ENCODE measurements at regions not wholly inside any gene's neighbourhood (a gene's known extent, or its start where the extent isn't known, plus 50 kb on each side); places are given as distances from the start of the nearest gene placed in this dataset.

DNA sequence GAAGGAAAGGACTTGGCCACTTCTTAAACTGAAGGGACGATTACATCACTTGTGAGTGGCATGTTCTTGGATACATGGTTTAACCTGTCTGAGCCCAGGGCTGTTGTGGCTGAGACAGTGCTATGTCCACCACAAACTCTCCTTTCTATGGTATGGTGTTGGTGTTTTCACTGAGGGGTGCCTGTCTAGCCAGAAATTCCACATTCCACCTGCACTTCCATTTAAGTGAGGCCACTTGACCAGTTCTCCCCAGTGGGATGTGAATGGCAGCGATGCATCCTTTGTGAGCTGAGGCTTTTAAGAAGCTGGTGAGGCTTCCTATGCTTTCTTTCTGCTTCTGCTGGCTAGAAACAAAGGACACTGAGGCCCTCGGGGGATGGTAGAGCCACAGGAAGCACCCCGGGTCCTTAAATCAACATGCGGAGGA is 151.4 kb upstream of the CHD6 start:
- Histone ChIP-seq H3K27ac (ENCODE audit: low read depth, low read length) (no peak overlapping the region), H3K36me3 (ENCODE audit: insufficient read depth, low read length) (no peaks in the 10 kb centered on the region), H4K20me1 (ENCODE audit: insufficient read depth, low read length) (no peaks in the 10 kb centered on the region), H3K4me2 (ENCODE audit: insufficient read depth, low read length) (no peak overlapping the region), H3K27me3 (ENCODE audit: insufficient read depth, low read length) (no peaks in the 10 kb centered on the region), H3K4me1 (ENCODE audit: insufficient read depth, low read length) (no peaks in the 10 kb centered on the region), H2AFZ (ENCODE audit: low read length) (no peak overlapping the region), H3K79me2 (ENCODE audit: insufficient read depth, low read length) (no peaks in the 10 kb centered on the region), H3K4me3 (ENCODE audit: insufficient read depth, low read length) (no peak overlapping the region), H3K9me3 (ENCODE audit: low read depth, low read length) (no peaks in the 10 kb centered on the region)
- TF ChIP-seq, protein P1, sequence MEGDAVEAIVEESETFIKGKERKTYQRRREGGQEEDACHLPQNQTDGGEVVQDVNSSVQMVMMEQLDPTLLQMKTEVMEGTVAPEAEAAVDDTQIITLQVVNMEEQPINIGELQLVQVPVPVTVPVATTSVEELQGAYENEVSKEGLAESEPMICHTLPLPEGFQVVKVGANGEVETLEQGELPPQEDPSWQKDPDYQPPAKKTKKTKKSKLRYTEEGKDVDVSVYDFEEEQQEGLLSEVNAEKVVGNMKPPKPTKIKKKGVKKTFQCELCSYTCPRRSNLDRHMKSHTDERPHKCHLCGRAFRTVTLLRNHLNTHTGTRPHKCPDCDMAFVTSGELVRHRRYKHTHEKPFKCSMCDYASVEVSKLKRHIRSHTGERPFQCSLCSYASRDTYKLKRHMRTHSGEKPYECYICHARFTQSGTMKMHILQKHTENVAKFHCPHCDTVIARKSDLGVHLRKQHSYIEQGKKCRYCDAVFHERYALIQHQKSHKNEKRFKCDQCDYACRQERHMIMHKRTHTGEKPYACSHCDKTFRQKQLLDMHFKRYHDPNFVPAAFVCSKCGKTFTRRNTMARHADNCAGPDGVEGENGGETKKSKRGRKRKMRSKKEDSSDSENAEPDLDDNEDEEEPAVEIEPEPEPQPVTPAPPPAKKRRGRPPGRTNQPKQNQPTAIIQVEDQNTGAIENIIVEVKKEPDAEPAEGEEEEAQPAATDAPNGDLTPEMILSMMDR (IDR thresholded peaks at IDR 0.05; ENCODE audit: extremely low read depth, low read depth, low read length), result no peak
- DNase-seq (ENCODE audit: insufficient read length, low spot score, missing footprints), result no peak

DNA sequence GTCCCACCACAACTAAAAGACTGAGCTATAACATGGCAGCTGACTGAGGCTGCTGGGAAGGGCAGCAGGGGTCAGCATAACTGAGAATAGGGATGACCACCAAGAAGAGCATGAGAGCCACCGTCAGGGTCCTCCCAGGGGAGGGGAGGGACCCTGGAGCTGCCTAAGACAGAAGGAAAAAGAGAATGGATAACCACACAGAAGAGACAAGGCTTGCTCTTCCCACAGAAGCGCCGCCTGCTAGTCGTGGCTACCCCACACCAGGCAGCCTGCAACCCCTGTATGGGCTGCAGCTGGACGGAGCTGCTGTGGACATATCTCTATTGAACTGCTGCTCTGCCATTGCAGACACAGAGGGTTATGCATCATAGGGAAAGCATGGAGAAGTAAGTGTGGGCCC is 132.0 kb upstream of the CHD6 start:
- no peak overlapping the region for H3K4me2 ChIP-seq (ENCODE audit: insufficient read depth, low read length)
- H2AFZ ChIP-seq (ENCODE audit: low read length), result no peak overlapping the region
- no peak overlapping the region for H3K4me3 ChIP-seq (ENCODE audit: insufficient read depth, low read length)
- no peaks in the 10 kb centered on the region for H3K79me2 ChIP-seq (ENCODE audit: insufficient read depth, low read length)
- H3K27ac ChIP-seq (ENCODE audit: low read depth, low read length), result no peak overlapping the region
- no peaks in the 10 kb centered on the region for H4K20me1 ChIP-seq (ENCODE audit: insufficient read depth, low read length)
- H3K27me3 ChIP-seq (ENCODE audit: insufficient read depth, low read length), result no peaks in the 10 kb centered on the region
- no peaks in the 10 kb centered on the region for H3K4me1 ChIP-seq (ENCODE audit: insufficient read depth, low read length)
- TF ChIP-seq, protein P1 (IDR thresholded peaks at IDR 0.05; ENCODE audit: extremely low read depth, low read depth, low read length), result no peak
- no peaks in the 10 kb centered on the region for H3K36me3 ChIP-seq (ENCODE audit: insufficient read depth, low read length)
- no peaks in the 10 kb centered on the region for H3K9me3 ChIP-seq (ENCODE audit: low read depth, low read length)
- DNase-seq (ENCODE audit: insufficient read length, low spot score, missing footprints), result no peak

DNA sequence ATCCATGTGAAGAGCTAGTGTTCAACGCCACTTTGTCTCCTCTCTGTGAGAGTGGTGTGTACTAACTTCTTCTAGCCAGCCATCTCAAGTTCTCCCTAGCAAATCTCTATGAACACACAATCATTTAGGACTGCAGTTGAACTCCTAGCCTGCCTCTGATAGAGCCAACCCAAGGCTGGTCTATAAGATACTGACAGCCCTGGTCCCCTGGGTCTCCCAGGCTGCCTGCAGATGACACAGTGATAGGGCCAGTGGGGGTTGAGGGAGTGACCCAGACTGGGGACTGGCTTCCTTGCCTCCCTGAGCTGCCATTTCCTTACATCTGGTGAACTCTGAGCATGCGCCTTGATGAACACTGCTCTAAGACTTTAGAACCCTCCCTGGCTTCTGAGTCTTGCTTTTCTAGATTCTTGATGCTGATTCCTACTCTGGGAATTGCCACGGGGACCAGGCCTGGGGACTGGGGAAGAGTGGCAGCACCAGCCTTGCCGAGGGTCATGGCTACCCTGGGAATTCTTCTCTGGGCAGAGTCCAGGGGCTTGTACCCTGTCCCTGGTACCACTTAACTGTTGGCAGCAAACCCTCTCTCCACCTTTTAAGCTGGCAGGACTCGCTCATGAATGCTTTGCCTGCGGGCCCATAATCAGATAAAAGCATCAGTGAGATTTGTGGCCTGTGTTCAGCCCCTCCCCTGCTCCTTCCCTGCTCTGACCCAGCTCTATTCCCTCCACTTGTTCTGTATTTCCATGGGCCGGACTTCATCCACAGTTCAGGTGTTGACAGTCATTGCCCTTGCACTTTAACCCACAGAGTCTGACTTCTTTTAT is 130.8 kb upstream of the CHD6 start:
- no peaks in the 10 kb centered on the region for H3K27me3 ChIP-seq (ENCODE audit: insufficient read depth, low read length)
- H3K9me3 ChIP-seq (ENCODE audit: low read depth, low read length), result no peaks in the 10 kb centered on the region
- H3K4me3 ChIP-seq (ENCODE audit: insufficient read depth, low read length), result no peak overlapping the region
- H3K79me2 ChIP-seq (ENCODE audit: insufficient read depth, low read length), result no peaks in the 10 kb centered on the region
- H3K4me2 ChIP-seq (ENCODE audit: insufficient read depth, low read length), result no peak overlapping the region
- DNase-seq (ENCODE audit: insufficient read length, low spot score, missing footprints), result no peak
- H4K20me1 ChIP-seq (ENCODE audit: insufficient read depth, low read length), result no peaks in the 10 kb centered on the region
- H2AFZ ChIP-seq (ENCODE audit: low read length), result no peak overlapping the region
- TF ChIP-seq, protein P1 (IDR thresholded peaks at IDR 0.05; ENCODE audit: extremely low read depth, low read depth, low read length), result no peak
- H3K27ac ChIP-seq (ENCODE audit: low read depth, low read length), result no peak overlapping the region
- no peaks in the 10 kb centered on the region for H3K4me1 ChIP-seq (ENCODE audit: insufficient read depth, low read length)
- H3K36me3 ChIP-seq (ENCODE audit: insufficient read depth, low read length), result no peaks in the 10 kb centered on the region

DNA sequence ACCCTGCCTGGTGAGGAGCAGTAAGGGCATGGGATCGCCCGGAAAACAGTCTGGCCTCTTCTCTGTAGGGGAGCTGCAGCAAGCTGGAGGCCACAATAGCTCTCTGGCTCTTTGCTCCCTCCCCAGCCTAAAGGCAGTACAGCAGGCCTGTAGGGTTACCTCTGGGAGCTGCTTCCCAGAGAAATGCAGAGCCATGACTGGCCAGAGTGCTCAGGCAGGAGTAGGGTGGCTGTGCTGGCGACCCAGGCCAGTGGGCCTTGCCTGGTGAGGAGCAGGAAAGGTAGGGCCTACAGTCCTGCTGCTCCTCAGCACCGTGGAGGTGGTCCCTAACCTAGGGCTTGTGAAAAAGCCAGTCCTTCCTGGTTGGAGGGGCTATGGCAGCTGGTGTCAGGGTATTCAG is 129.9 kb upstream of the CHD6 start:
- TF ChIP-seq, protein P1 (IDR thresholded peaks at IDR 0.05; ENCODE audit: extremely low read depth, low read depth, low read length), result no peak
- no peak overlapping the region for H3K4me3 ChIP-seq (ENCODE audit: insufficient read depth, low read length)
- no peaks in the 10 kb centered on the region for H3K9me3 ChIP-seq (ENCODE audit: low read depth, low read length)
- no peak overlapping the region for H3K27ac ChIP-seq (ENCODE audit: low read depth, low read length)
- H3K27me3 ChIP-seq (ENCODE audit: insufficient read depth, low read length), result no peaks in the 10 kb centered on the region
- H3K79me2 ChIP-seq (ENCODE audit: insufficient read depth, low read length), result no peaks in the 10 kb centered on the region
- H4K20me1 ChIP-seq (ENCODE audit: insufficient read depth, low read length), result no peaks in the 10 kb centered on the region
- H3K36me3 ChIP-seq (ENCODE audit: insufficient read depth, low read length), result no peaks in the 10 kb centered on the region
- H3K4me1 ChIP-seq (ENCODE audit: insufficient read depth, low read length), result no peaks in the 10 kb centered on the region
- no peak overlapping the region for H2AFZ ChIP-seq (ENCODE audit: low read length)
- DNase-seq (ENCODE audit: insufficient read length, low spot score, missing footprints), result no peak
- no peak overlapping the region for H3K4me2 ChIP-seq (ENCODE audit: insufficient read depth, low read length)
